Lung microvascular endothelial cell (primary cell): ENCODE measurements at regions not wholly inside any gene's neighbourhood (a gene's known extent, or its start where the extent isn't known, plus 50 kb on each side); places are given as distances from the start of the nearest gene placed in this dataset.
A peak's percentile ranks its signal among the peaks of the same experiment; 100 is the strongest.

ENCODE experiments used
- DNase-seq, 2 donors: peaks; one replicate each; pipeline versions ENCODE4 v3.0.0 to v3.0.0-alpha.2; 2010; ENCODE audit warnings: low read depth in 2 of 2

DNA sequence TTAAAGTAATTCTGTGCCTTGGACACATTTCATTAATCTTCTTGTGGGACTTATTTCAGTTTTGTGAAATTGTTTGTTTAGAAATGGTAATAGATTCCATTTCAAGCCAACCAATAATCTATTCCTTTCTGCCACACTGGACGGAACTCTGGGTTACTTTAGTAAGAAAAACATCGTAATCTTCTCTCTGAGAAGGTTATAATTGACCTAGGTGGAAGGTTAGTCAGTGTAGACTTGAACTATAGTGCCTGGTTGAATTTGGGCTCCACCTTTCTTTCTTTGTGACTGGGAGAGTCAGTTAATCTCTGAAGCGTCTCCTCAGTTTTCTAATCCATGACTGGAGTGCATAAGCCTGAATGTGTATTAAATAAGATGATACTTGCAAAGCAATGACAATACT is 89.7 kb upstream of the PRLR start:
- no peak for DNase-seq

DNA sequence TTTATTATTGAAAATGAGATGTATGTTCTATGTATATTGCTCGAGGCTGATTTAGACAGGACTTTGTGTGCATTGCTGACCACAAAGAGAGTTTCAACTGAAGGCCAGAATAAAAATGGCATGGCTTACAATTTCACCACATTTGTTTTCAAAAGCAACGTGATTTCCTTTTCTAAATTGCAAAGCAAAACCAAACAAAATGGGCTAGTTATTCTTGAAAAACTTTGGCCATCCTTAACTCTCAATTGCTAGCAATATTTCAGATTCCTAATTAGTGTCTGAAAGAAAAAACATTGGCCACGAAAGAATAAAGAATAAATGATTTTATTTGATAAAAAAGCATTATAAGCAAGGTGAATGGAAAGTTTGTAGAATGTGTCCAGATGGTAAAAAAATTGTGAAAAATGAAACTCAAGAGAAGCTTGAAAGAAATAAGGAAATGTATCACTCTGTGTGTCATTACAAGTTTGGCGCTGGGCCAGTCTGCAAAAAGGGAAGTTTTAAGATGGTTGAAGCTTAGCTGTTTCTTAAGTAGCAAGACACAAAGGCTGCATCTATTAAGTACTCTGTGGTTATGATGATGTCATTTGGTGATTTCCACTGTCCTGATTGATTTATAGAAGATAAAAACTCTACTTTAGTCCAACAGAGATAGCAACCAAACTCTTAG is 89.2 kb upstream of the PRLR start:
- DNase-seq = peak in 1 of 2 donors; percentile 42

DNA sequence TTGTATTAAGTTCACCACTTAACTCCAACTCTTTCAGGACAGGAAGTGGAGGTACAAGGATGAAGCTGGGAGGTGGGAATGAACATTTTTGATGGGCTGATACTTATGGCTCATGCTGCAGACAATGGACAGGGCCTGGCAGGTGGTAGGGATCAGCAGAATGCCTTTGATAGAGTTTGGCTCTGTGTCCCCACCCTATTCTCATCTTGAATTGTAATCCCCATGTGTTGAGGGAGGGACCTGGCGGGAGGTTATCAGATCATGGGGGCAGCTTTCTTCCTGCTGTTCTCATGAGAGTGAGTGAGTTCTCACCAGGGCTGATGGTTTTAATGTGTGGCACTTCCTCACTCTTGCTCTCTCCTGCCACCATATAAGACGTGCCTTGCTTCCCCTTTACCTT is 87.3 kb upstream of the PRLR start:
- DNase-seq = no peak

DNA sequence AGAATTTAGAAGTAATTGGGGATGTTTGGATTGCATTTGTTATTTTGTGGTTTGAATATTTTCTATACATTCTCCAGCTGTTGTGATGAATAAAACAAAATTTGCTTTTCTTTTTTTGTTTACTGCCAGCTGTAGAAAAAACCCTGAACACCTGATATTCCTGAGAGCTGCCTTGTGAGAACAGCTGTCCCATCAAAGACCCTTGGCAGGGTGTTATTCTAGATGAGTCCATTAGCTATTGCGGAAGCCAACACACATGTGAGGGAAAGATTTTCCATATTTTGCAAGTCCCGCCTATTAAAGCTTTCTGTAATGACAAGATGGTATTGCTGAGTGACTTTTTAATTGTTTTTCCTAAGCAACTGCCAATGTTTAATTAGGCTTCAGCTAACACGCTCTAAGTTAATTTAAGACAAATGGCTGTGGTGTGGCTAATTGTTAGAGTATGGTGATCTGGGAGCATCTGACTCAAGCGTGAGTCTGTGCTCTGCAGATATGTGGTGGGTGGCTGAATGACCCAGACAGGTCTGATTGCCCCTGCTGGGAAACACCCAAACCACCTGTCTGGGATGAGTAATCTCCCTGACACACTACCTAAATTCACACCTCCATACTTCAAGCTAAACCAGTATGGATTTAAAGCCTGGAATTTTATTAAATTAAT is 86.5 kb upstream of the PRLR start:
- no peak for DNase-seq

DNA sequence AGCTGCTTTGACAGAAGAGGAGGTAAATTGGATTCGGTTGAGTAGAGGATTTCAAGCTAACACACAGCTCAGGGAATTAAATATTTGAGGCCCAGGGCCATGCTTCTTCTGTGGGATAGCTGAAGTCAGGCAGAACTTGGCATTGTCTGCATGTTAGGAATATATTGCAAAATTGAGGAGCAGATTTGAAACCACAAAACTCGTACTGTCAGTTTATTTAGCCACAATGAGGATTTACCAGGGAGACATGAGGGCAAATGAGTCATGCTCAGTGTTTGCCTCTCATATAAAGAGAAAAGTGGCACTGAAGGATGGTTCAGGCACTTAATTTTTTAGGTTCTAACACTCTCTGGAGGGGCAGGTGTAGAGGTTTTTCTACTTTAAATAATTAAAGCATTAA is 83.0 kb upstream of the PRLR start:
- no peak for DNase-seq

DNA sequence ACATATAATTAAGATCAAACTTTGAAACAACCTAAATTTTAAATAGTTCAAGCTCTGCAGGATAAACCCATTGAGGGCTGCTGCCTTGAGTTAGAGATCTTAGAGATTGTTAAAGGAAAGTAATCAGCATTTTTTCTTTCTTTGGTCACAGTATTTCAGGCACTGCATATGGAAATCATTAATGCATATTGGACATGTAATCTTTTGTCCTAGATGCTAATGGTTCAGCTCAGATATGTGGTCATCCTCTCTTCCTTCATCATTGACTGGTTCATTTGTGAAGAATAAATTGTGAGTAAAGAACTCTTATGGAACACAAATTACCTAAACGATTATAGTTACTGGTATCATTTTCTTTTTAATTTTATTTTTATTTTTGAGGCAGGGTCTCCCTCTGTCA is 82.0 kb upstream of the PRLR start:
- no peak for DNase-seq

DNA sequence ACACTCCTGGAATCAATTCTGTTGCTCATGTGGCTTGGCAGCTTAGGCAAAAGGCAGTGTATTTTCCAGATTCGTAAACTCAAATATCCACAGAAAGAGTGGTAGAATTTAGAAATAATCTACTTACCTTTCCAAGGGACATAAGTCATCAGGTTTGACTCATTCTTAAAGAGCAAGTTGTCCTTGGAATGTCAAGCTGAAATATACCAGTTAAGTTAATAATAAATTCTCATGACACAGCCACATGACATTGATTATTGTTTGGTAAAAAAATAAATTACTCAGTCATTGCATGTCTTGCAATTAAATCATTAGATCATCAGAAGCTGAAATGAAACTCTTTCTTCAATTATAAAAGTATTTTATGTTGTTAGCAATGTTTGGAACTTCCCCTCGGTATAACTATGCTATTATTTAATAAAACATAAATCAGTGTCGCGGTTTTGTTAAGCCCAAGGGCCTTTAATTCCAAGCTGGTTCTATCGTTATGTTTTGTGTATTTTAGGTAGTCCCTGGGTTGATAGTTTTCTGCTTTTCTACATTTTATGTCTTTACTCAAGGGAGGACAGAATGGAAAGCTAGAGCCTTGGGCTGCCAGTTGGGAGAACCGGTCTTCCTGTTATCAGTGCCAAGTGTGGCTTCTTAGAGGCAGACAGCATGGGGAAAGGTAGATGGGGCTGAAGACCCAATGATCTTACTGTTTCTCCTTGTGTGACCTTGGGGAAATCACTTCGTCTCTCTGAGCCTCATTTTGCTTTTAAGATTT is 79.3 kb upstream of the PRLR start:
- no peak for DNase-seq

DNA sequence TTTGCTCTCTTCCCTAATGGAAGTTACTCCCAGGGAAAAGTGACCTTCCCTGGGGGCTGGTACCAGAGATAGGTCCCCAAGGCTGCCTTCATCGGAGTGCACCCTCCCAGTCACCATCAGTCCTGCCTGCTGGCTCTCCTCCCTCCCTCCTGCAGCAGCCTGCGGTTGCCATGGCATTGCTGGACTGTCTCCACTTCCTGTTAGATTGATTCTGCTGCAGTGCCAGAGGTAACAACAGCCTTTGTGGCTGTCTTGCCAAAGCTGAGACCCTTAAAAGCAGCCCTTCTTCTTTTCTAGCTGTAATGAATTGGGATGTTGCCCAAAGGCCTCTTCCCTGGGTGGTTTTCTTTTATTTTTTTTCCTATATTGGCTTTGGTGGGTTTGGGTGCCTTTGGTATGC is 78.1 kb upstream of the PRLR start:
- no peak for DNase-seq

DNA sequence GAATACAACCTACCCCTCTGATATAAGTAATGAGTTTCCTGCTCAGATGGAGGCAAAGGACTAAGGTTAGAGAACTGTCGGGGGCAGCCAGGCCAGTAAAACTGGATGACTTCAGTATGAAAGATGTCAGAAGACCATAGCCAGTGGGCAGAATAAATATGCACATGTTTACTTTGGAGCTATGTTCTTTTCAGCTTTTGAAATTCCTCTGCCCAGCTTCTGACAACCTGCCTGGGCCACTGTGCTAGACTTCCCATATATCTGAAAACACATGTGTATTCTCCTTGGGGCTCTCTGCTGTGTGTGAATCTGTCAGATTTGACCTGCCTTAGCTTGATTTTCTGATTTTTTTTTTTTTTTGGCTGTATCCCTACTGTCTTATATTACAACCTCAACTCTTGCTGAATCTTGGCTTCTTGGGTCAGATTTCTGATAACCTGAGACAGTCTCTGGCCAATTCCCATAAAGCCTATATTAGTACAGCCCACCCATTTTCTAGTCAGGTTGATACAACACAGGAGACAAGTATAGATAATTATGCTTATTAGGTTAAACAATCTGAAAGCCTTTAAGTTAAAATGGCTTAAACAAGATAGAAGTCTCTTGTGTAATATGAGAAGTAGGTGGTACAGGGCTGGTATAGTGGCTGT is 76.6 kb upstream of the PRLR start:
- DNase-seq = no peak

DNA sequence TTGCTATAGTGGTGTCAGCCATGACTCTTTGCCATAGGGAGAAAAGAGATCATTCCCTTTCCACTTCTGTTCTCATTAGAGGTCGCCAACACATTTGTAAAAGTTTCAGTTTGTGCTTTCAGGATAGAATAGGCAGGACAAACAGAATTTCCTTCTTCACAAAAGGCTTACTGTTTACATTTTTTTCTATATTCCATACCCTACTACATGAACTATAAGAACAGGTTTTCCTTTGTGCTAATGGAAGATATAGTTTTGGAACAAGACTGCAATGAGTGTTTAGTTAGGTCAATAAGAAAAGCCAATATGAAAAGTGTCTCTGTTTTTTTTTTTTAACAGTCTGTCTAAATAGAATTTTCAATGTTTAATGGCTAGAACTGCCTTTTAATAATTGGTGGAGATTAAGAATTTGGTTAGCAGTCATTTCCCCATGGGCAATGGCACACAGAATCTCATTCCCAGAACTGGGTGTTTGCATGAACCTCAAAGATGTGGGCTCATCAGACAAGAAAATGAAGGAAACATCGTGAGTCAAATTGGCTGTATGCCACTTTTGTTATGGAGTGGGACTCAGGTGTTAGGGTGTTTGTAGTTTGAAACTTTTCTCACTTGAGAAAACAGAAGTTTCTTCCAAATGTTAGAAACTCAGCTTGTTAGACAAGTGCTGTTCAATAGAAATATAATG is 75.2 kb upstream of the PRLR start:
- no peak for DNase-seq

DNA sequence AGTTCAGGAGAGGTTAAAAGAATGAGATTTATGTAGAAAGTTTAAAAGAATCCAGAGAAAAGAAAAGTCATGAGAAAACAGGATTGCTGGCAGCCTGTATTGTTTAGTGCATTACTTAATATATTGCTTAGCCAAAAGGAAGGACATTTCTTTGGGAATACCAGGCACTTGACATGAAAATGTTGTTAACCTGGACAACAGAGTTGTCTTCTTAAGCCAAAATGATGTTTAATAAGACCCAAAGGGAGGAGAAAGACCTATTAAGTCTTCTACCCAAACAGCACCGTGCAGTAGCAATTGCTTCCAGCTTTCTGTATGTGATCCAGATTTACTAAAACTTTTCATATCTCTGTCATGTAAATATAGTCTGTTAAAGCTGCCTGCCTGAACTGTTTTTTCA is 74.0 kb upstream of the PRLR start:
- no peak for DNase-seq

DNA sequence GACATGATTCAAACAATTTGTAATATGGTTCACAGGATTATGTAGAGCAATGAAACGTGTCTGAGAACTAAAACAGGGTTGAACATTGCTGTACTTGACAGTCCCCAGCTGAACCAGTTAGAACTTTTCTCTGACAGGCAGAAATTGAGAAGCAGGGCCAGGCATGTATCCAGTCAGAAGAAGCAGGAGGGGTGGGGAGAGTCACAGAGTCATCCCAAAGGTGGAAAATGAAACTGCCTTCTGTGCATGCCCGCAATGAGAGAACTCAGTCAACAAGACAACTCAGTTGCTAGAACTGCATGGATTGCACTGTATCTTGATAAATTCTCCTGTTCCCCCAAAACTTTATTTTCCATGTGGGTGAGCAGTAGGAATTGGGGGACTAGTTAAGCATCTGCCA is 72.9 kb upstream of the PRLR start:
- DNase-seq = no peak

DNA sequence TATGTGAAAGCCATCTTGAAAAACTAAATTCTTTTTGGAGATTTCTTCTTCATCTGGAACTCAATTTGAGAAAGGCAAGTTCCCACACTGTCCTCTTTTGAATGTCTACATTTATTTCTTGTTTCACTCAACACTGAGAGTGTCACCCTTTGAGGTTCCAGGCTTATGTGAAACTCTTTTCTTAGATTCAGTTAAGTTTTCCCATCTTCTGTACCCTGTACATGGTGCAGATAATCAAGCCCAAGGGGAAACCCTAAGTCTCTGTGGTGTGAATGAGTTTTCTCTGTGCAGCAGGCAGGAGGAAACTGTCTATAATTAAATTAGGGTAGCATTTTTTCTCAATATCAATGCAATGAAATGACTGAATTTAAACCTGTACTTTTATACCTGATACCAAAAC is 72.3 kb upstream of the PRLR start:
- no peak for DNase-seq

DNA sequence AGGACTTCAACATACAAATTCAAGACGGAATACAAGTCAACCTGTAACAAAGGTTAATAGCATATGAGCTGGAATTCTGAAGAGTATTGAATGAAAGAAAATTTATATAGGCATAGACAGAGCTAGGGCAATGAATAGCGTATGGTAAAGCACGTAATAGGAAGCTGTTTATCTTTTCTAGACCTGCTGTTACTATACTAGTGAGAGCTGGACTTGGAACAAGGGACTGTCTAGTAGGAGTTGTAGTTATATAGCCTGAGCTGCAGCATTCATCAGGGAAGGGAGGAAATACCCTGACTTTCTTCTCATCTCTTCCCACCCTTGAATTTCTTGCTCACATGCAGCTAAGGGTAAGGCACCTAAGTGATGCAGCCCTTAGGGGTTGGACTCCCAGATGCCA is 67.5 kb upstream of the PRLR start:
- no peak for DNase-seq

DNA sequence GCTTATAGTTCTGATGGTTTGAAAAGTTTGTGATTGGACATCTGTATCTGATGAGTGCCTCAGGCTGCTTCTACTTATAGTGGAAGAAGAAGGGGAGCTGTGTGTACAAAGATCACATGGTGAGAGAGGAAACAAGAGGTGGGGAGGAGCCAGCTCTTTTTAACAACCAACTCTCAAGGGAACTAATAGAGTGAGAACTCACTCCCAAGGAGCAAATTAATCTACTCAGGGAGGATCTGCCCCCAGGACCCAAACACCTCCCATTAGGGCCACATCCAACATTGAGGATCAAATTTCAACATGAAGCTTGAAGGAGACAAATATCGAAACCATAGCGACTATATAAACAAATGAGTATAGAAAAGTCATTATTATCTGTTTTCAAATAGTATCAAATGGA is 64.7 kb upstream of the PRLR start:
- DNase-seq = no peak

DNA sequence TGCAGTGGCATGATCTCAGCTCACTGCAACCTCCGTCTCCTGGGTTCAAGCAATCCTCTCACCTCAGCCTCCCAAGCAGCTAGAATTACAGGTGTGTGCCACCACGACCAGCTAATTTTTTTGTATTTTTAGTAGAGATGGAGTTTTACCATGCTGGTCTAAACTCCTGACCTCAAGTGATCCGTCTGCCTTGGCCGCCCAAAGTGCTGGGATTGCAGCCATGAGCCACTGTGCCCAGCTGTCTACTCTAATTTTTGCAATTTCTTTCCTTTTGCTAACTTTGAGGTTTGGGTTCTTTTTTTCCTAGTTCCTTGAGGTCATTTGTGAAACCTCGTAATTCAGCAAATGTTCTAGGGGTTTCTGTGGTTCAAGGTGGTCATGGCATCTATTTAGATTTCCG is 63.7 kb upstream of the PRLR start:
- DNase-seq = no peak

DNA sequence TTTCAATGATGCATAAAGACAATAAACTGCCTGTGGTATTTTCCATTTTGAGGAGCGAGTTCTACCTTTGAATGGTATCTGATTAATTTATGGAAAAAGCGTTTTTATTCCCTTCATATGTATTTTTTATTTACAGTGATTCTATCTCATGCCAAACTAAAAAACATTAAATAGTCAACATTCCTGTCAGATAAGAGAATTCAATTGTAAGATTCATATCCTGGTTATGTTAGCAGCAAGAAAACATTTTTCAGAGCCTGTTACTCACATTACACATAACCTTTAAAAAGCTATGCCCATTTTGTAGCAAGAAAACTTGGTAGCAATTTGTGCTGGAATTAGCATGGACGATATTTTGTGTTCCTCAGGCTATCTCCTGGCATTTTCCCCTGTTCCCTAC is 55.1 kb upstream of the PRLR start:
- no peak for DNase-seq

DNA sequence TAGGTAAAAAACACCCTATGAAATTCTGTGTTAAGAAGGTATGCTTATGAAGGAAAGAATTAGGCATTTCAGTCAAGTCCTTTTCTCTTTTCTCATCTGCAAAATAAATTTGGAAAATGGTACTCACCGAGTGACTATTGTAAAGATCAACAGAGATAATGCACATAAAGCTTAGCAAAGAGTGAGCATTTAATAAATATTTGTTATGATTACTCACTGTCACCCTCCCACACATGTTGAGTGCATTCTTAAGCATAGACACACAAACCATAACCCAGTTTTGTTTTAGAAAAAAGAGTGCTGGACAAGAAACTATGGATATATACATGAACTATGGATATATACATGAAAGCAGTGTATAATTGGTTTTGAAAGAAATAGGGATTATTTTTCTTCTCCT is 54.7 kb upstream of the PRLR start:
- DNase-seq = no peak

DNA sequence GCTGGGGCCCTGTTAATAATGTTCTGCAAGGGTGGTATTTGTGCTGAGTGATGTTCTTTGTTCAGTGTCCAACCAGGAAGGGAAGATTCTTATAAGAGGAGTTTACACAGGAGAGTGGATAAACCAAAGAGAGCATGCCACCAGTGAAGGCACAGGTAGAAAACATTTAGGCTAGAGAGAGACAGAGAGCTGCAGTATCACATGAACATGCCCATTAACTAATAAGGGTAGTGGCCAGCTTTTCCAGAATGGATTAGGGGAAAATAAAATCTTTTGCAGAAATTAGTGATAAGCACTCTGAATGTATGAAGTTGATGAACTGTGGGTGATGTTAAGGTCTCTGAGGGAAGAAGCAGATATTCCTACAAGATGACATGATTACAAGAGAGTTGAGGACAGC is 54.1 kb upstream of the PRLR start:
- no peak for DNase-seq

DNA sequence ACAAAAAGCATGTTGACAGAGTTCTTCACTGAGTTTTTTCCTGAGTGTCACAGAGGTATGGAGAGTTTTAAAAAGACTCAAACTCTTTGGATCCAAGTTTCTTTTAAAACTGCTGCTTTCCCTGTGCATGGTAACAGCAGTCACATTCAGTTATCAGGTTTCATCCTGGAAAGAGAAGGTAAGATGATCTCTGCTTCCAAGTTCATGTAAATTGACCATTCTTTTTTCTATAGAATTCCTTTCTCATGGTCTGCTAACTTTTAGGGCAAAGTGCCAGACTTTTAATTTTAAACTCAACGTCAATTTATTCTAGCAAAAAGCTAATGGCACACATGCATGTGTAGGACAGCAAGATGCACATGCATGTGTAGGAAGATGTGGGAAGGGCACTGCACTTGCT is 52.5 kb upstream of the PRLR start:
- no peak for DNase-seq

DNA sequence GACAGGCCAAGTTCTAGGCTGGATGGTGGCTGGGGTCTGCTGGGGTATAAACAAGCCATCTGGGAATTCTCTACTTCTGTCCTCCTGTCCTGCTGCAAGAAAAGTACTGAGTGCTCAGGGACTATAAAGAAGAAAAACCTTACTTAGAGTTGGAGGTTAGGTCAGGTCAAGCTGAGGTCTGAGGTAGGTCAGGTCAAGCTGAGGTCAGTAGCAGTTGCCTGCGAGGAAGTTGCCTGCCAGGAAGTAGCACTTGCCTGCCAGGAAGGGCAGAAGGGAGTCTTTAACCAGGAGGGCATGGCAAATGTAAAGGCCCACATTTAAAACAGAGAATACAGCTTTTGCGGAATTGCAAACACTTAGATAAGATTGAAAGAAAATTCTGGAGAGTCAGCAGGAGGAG is 51.3 kb upstream of the PRLR start:
- no peak for DNase-seq
